ENCODE measurements at regions not wholly inside any gene's neighbourhood (a gene's known extent, or its start where the extent isn't known, plus 50 kb on each side); places are given as distances from the start of the nearest gene placed in this dataset.
A peak's percentile ranks its signal among the peaks of the same experiment; 100 is the strongest.

GRCh38 chr10:61098966-61099365 lies 155.0 kb upstream of the RHOBTB1 start:
- in situ Hi-C loops (cut with HindIII; ENCODE audit: low pct_ligation_motif_present, low sequenced_read_pairs), result no loop called here
- TF ChIP-seq, protein P1, sequence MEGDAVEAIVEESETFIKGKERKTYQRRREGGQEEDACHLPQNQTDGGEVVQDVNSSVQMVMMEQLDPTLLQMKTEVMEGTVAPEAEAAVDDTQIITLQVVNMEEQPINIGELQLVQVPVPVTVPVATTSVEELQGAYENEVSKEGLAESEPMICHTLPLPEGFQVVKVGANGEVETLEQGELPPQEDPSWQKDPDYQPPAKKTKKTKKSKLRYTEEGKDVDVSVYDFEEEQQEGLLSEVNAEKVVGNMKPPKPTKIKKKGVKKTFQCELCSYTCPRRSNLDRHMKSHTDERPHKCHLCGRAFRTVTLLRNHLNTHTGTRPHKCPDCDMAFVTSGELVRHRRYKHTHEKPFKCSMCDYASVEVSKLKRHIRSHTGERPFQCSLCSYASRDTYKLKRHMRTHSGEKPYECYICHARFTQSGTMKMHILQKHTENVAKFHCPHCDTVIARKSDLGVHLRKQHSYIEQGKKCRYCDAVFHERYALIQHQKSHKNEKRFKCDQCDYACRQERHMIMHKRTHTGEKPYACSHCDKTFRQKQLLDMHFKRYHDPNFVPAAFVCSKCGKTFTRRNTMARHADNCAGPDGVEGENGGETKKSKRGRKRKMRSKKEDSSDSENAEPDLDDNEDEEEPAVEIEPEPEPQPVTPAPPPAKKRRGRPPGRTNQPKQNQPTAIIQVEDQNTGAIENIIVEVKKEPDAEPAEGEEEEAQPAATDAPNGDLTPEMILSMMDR (IDR thresholded peaks at IDR 0.05; ENCODE audit: low read depth, low read length, missing control alignments), result no peak
- no peak overlapping the region for H3K4me3 ChIP-seq (ENCODE audit: low read depth, low read length)
- no peak for DNase-seq
- no peak overlapping the region for H3K27ac ChIP-seq
- no peaks in the 10 kb centered on the region for H3K27me3 ChIP-seq (replicated peaks)
- no peaks in the 10 kb centered on the region for H3K36me3 ChIP-seq (replicated peaks)

DNA sequence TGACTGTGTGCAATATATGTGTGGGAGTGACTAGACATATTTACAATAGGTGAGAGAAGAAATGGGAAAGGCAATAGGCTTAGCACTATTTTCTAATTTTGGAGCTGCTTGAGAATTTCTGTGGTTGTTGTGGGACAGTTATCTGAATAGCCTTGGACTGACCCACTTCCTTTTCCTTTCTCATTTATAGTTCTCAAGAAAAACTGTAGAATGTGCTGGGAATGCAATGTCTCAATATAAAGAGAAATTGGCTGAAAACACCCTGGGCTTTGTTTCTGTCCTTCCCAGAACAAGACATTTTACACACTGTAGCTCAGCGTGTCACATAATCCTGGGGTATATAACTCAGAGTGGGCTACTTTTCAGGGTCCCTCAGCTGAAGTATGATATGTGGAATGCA lies 153.0 kb upstream of the RHOBTB1 start:
- no peaks in the 10 kb centered on the region for H3K36me3 ChIP-seq (replicated peaks)
- no peak overlapping the region for H3K4me3 ChIP-seq (ENCODE audit: low read depth, low read length)
- in situ Hi-C loops (cut with HindIII; ENCODE audit: low pct_ligation_motif_present, low sequenced_read_pairs), result no loop called here
- peak overlapping the region; percentile 31 for H3K27ac ChIP-seq
- no peaks in the 10 kb centered on the region for H3K27me3 ChIP-seq (replicated peaks)
- TF ChIP-seq, protein P1 (IDR thresholded peaks at IDR 0.05; ENCODE audit: low read depth, low read length, missing control alignments), result no peak
- peak; percentile 35 for DNase-seq

DNA sequence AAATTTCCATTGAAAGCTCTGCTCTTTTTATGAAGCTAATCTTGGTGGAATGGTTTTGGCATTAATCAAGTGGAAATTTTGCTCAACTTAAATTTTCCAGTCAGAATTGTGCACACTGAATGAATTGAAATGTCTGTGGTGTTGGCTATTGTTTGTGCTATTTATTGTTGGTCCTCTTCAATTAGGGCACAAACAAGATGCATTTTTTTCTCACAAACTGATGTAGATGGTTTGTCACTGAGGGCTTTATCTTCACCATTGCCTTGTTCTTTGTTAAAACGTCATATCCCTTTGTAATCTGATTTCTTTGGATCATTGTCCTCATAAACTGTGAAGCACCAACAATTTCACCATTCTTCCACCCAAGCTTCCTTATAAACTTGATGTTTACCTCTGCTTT lies 152.1 kb upstream of the RHOBTB1 start:
- in situ Hi-C loops (cut with HindIII; ENCODE audit: low pct_ligation_motif_present, low sequenced_read_pairs), result no loop called here
- Histone ChIP-seq H3K36me3 (replicated peaks) (no peaks in the 10 kb centered on the region), H3K4me3 (ENCODE audit: low read depth, low read length) (no peak overlapping the region), H3K27ac (no peak overlapping the region), H3K27me3 (replicated peaks) (no peaks in the 10 kb centered on the region)
- TF ChIP-seq, protein P1 (IDR thresholded peaks at IDR 0.05; ENCODE audit: low read depth, low read length, missing control alignments), result no peak
- no peak for DNase-seq

DNA sequence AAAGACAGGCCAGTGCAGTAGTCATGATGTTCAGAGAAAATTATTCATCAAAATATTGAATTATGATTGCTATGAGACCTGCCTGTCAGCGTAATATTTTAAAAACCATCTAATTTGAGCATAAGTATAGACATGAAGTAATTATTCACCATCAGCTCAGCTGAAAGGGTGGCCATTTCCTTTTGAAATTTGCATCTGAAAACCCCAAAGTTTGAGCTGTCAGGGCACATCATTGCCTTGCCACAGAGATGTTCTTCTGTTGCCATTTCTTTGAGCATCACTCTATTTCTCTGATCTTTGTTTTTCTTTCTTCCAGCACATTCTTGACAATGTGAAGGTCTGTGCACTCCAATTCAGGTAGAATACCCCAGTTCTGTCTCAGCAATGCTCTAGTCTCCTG lies 147.5 kb upstream of the RHOBTB1 start:
- in situ Hi-C loops (cut with HindIII; ENCODE audit: low pct_ligation_motif_present, low sequenced_read_pairs), result no loop called here
- DNase-seq, result no peak

DNA sequence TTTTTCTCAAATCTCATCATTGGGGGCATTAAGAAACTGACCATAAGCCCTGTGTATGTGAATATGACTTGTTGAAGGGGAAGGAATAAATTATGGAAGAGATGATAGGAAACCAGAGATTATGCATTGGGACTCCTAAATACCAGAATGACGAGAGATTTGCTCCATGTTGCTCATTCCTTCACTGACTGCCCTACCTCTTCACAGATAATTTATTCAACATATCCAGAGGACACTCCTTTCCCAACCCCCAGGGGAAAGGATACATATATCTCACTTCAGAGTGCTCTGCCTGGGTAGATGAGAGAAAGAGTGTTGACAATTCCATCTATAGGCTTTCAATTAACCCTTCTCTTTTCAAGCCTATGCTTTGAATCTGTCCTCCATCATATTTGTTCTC lies 145.3 kb upstream of the RHOBTB1 start:
- no peak for DNase-seq
- in situ Hi-C loops (cut with HindIII; ENCODE audit: low pct_ligation_motif_present, low sequenced_read_pairs), result no loop called here
- no peak overlapping the region for H3K4me3 ChIP-seq (ENCODE audit: low read depth, low read length)
- H3K27me3 ChIP-seq (replicated peaks), result no peaks in the 10 kb centered on the region
- H3K36me3 ChIP-seq (replicated peaks), result no peaks in the 10 kb centered on the region
- TF ChIP-seq, protein P1 (IDR thresholded peaks at IDR 0.05; ENCODE audit: low read depth, low read length, missing control alignments), result no peak
- H3K27ac ChIP-seq, result no peak overlapping the region

More for the DNA sequence above, 147.5 kb upstream of the RHOBTB1 start:
- Histone ChIP-seq H3K36me3 (replicated peaks) (no peaks in the 10 kb centered on the region), H3K27ac (no peak overlapping the region), H3K4me3 (ENCODE audit: low read depth, low read length) (no peak overlapping the region), H3K27me3 (replicated peaks) (no peaks in the 10 kb centered on the region)
- TF ChIP-seq, protein P1 (IDR thresholded peaks at IDR 0.05; ENCODE audit: low read depth, low read length, missing control alignments), result no peak

DNA sequence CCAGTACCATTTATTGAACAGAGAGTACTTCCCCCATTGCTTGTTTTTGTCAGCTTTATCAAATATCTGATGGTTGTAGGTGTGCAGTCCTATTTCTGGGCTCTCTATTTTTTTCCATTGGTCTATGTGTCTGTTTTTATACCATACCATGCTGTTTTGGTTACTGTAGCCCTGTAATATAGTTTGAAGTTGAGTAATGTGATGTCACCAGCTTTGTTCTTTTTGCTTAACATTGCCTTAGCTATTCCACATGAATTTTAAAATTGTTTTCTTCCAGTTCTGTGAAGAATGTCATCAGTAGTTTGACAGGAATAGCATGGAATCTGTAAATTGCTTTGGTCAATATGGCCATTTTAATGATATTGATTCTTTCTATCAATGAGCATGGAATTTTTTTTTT lies 140.5 kb upstream of the RHOBTB1 start:
- Histone ChIP-seq H3K27me3 (replicated peaks) (no peaks in the 10 kb centered on the region), H3K27ac (no peak overlapping the region), H3K36me3 (replicated peaks) (no peaks in the 10 kb centered on the region), H3K4me3 (ENCODE audit: low read depth, low read length) (no peak overlapping the region)
- DNase-seq, result no peak
- TF ChIP-seq, protein P1 (IDR thresholded peaks at IDR 0.05; ENCODE audit: low read depth, low read length, missing control alignments), result no peak
- in situ Hi-C loops (cut with HindIII; ENCODE audit: low pct_ligation_motif_present, low sequenced_read_pairs), result no loop called here
